Natural killer cell (primary cell): ENCODE measurements at regions not wholly inside any gene's neighbourhood (a gene's known extent, or its start where the extent isn't known, plus 50 kb on each side); places are given as distances from the start of the nearest gene placed in this dataset.

Experiments
- ATAC-seq, 3 donors: fragments of 150-1000 bp in 2 of 3; fragments of 200-7000 bp in 1 of 3; cut with Tn5 transposase; 1 replicate in 1 of 3; 2 replicates in 2 of 3; pipeline ENCODE4 v1.10.0; 2021; ENCODE audit warnings: mild to moderate bottlenecking in 2 of 3, moderate library complexity in 2 of 3
- DNase-seq, 2 donors: peaks; one replicate each; pipeline versions ENCODE4 v3.0.0 to v3.0.0-alpha.2; 2013 to 2021; ENCODE audit warnings: mixed read lengths in 1 of 2
- H3K27ac ChIP-seq: one replicate; pipeline ENCODE4 v1.5.1; 2013; ENCODE audit warnings: mild to moderate bottlenecking, low read length
- H3K27me3 ChIP-seq: one replicate; pipeline ENCODE4 v1.6.1; 2013; ENCODE audit warnings: low read length; ENCODE audit not compliant: control insufficient read depth, insufficient read depth
- H3K36me3 ChIP-seq: one replicate; pipeline ENCODE4 v1.6.1; 2013; ENCODE audit warnings: low read length; ENCODE audit not compliant: control insufficient read depth, insufficient read depth
- H3K4me1 ChIP-seq: one replicate; pipeline ENCODE4 v1.6.1; 2013; ENCODE audit warnings: low read length; ENCODE audit not compliant: control insufficient read depth, insufficient read depth
- H3K4me3 ChIP-seq: one replicate; pipeline ENCODE4 v1.5.1; 2013; ENCODE audit warnings: low read length
- H3K9me3 ChIP-seq: one replicate; pipeline ENCODE4 v1.6.1; 2013; ENCODE audit warnings: low read length; ENCODE audit not compliant: control insufficient read depth, insufficient read depth
- H3K27ac Mint-ChIP-seq, 2 donors: one replicate each; pipeline ENCODE4 v1.8.0; 2022; ENCODE audit warnings: mild to moderate bottlenecking in 2 of 2, mixed read lengths in 2 of 2, moderate library complexity in 1 of 2
- H3K27me3 Mint-ChIP-seq, 2 donors: one replicate each; pipeline ENCODE4 v1.8.0; 2022; ENCODE audit warnings: low read depth in 2 of 2, mixed read lengths in 2 of 2
- H3K36me3 Mint-ChIP-seq: one replicate; pipeline ENCODE4 v1.8.0; 2022; ENCODE audit warnings: mixed read lengths
- H3K4me1 Mint-ChIP-seq, 2 donors: one replicate each; pipeline ENCODE4 v1.8.0; 2022; ENCODE audit warnings: mixed read lengths in 2 of 2
- H3K4me3 Mint-ChIP-seq: one replicate; pipeline ENCODE4 v1.8.0; 2022; ENCODE audit warnings: mild to moderate bottlenecking, moderate library complexity, mixed read lengths
- H3K9me3 Mint-ChIP-seq, 2 donors: one replicate each; pipeline ENCODE4 v1.8.0; 2022; ENCODE audit warnings: mixed read lengths in 2 of 2
- CTCF ChIP-seq: fragments of 200-600 bp; IDR thresholded peaks from one replicate; pipeline ENCODE4 v1.8.0; 2022; ENCODE audit warnings: antibody characterized with exemption
- WGBS: methylation state at CpG from one replicate; pipeline ENCODE4 v1.1.7; 2013; ENCODE audit warnings: missing lambda C conversion rate; ENCODE audit not compliant: insufficient coverage; 5-methylcytosine and 5-hydroxymethylcytosine counted together
- intact Hi-C: fragments of 100-400 bp; cut with micrococcal nuclease; formaldehyde crosslinking; loops from one replicate; pipeline ENCODE4 v1.14.2; 2022

DNA sequence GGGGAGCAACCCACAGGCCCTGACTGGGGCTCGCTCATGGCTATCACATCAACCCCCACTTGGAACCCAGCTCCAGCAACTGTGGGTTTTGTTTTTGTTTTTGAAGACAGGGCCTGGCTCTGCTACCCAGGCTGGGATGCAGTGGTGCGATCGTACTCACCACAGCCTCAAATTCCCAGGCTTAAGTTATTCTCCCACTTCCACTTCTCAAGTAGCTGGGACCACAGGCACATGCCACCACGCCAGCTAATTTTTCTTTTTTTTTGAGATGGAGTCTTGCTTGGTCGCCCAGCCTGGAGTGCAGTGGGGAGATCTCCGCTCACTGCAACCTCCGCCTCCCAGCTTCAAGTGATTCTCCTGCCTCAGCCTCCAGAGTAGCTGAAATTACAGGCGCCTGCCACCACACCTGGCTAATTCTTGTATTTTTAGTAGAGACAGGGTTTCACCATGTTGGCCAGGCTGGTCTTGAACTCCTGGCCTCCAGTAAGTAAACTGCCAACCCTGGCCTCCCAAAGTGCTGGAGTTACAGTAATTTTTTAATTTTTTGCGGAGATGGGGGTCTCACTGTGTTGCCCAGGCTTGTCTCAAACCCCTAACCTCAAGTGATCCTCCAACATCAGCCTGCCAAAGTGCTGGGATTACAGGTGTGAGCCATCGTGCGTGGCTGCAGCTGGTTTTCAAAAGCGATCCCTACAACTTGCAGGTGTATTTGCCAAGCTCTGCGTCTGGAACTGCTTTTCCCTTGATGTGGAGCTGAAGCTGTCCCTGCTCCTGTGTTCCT is 228.7 kb downstream of the SKIDA1 start:
- Mint-ChIP-seq H3K27ac (no peak overlapping the region), H3K4me3 (no peak overlapping the region), H3K4me1 (peaks cover 0 to 4% of the 10 kb centered on the region in 2 donors), H3K27me3 (peaks cover 15 to 30% of the 10 kb centered on the region in 2 donors), H3K9me3 (no peaks in the 10 kb centered on the region), H3K36me3 (no peaks in the 10 kb centered on the region)
- H3K27ac ChIP-seq = no peak overlapping the region
- DNase-seq (no peak), ATAC-seq (no peak)
- 91% methylated on average over 13 of the region's 13 CpGs for WGBS
- H3K9me3 ChIP-seq = no peaks in the 10 kb centered on the region
- no peak for TF ChIP-seq CTCF
- no peak overlapping the region for H3K4me3 ChIP-seq
- no peaks in the 10 kb centered on the region for H3K4me1 ChIP-seq
- intact Hi-C loops = no loop called here
- no peaks in the 10 kb centered on the region for H3K27me3 ChIP-seq
- no peaks in the 10 kb centered on the region for H3K36me3 ChIP-seq

DNA sequence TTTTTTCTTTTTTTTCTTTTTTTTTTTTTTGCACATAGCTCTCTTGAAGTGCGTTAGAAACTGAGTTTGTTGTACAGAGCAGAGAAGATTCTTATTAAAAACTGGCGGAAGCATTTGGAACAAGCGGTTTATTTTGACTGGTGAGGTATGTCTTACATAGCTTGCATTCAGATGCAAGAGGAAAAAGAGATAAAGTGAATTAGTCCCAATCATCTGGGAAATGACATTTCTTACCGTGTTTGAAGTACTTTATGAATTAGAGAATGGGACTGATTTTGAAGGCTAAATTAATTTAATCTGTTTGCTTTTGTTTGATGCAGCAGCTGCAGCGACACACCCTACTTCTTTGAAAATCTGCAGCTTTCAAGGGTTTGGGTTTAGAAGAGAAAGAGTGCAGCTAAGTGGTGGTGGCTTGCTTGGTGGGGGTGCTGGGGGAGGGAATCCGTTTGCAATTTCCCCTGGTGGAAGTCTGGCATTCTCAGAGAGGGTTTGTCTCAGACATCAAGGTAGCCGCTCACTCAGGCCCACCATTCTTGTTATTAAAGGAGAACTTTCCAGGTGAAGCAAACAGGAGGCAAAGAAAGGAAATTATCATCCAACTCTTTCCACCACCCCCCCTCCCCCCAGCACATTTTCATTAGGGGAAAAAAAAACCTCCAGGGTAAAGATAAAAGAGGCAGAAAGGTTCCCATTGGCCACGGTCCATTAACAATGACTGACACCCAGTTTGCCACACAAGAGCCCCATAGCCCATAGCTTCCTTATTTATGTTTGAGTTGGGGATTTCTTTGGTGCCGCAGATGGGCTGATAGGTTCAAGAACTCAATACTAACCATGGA is 231.7 kb downstream of the SKIDA1 start:
- H3K4me3 Mint-ChIP-seq = no peak overlapping the region
- intact Hi-C loops = no loop called here
- H3K27me3 ChIP-seq = no peaks in the 10 kb centered on the region
- ATAC-seq (no peak), DNase-seq (no peak)
- no peak overlapping the region for H3K4me3 ChIP-seq
- H3K36me3 ChIP-seq = no peaks in the 10 kb centered on the region
- no peak for TF ChIP-seq CTCF
- no peaks in the 10 kb centered on the region for H3K9me3 ChIP-seq
- H3K27me3 Mint-ChIP-seq = peaks cover 20 to 37% of the 10 kb centered on the region in 2 donors
- H3K36me3 Mint-ChIP-seq = no peaks in the 10 kb centered on the region
- WGBS = 77% methylated on average over 8 of the region's 9 CpGs
- no peaks in the 10 kb centered on the region for H3K9me3 Mint-ChIP-seq
- H3K27ac ChIP-seq = no peak overlapping the region
- H3K4me1 ChIP-seq = no peaks in the 10 kb centered on the region
- H3K4me1 Mint-ChIP-seq = peaks cover 0 to 4% of the 10 kb centered on the region in 2 donors
- no peak overlapping the region for H3K27ac Mint-ChIP-seq

- Histone ChIP-seq H3K27ac (no peak overlapping the region), H3K4me3 (no peak overlapping the region), H3K36me3 (no peaks in the 10 kb centered on the region), H3K27me3 (no peaks in the 10 kb centered on the region), H3K4me1 (no peaks in the 10 kb centered on the region), H3K9me3 (no peaks in the 10 kb centered on the region)
- no peak for TF ChIP-seq CTCF
- H3K27me3 Mint-ChIP-seq = peaks cover 17 to 31% of the 10 kb centered on the region in 2 donors
- H3K4me3 Mint-ChIP-seq = no peak overlapping the region
- DNase-seq = no peak
- no peaks in the 10 kb centered on the region for H3K4me1 Mint-ChIP-seq
- intact Hi-C loops = no loop called here
- no peak for ATAC-seq
- H3K36me3 Mint-ChIP-seq = no peaks in the 10 kb centered on the region
- no peak overlapping the region for H3K27ac Mint-ChIP-seq
- WGBS = 12% methylated on average over 11 of the region's 14 CpGs
- H3K9me3 Mint-ChIP-seq = no peaks in the 10 kb centered on the region
These were observed 232.5 kb downstream of the SKIDA1 start for GRCh38 chr10:21292763-21293517.
